Ovary (tissue), 3 donors: ENCODE measurements at regions not wholly inside any gene's neighbourhood (a gene's known extent, or its start where the extent isn't known, plus 50 kb on each side); places are given as distances from the start of the nearest gene placed in this dataset.

Source experiments
- CTCF ChIP-seq, 3 donors: fragments of 450-650 bp in 2 of 3; fragments of 200-600 bp in 1 of 3; IDR thresholded peaks; one replicate each; pipeline versions ENCODE4 v1.5.1 to v1.8.0; 2016 to 2022; ENCODE audit warnings: antibody characterized with exemption in 3 of 3, mild to moderate bottlenecking in 1 of 3
- POLR2A ChIP-seq: fragments of 450-650 bp; IDR thresholded peaks from one replicate; pipeline ENCODE4 v1.6.1; 2017; ENCODE audit warnings: antibody characterized with exemption, mild to moderate bottlenecking, moderate library complexity
- donor health status: DM: no; HTN: no; CAD: no.

- TF ChIP-seq CTCF (IDR thresholded peaks at IDR 0.05) (no peak), POLR2A (no peak)
Observed at GRCh38 chr12:92539110-92539749, 163.6 kb upstream of the PLEKHG7 start.
